Stimulated activated CD8-positive, alpha-beta memory T cell treated with anti-CD3 and anti-CD28 coated beads, Interleukin-4, amount 100 ng/mL, for 24 hours (primary cell): ENCODE measurements at regions not wholly inside any gene's neighbourhood (a gene's known extent, or its start where the extent isn't known, plus 50 kb on each side); places are given as distances from the start of the nearest gene placed in this dataset.

ENCODE experiments used
- DNase-seq: peaks from one replicate; pipeline ENCODE4 v3.0.0-alpha.2; 2020; ENCODE audit warnings: low read depth

DNA sequence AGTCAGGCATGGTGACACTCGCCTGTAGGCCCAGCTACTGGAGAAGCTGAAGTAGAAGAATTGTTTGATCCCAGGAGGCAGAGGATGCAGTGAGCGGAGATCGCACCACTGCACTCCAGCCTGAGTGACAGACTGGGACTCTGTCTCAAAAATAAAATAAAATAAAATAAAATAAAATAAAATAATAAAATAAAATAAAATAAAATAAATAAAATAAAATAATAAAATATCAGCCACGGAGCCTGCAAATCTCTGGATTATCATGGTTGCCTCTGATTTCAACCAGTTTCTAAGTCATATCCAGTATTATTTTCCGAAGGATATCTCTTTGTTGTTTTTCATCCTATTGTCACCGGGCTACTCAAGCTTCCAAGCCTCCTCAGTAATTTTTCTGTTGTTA is 51.7 kb upstream of the FZD8 start:
- no peak for DNase-seq
